Mesendoderm (in vitro differentiated cells): ENCODE measurements at regions not wholly inside any gene's neighbourhood (a gene's known extent, or its start where the extent isn't known, plus 50 kb on each side); places are given as distances from the start of the nearest gene placed in this dataset.

Experiments used
- DNase-seq: peaks from one replicate; pipeline ENCODE4 v3.0.0; 2013
- H2AK5ac ChIP-seq: 2 replicates; pipeline ENCODE4 v1.6.1; 2013; ENCODE audit warnings: low read length, inconsistent platforms
- H2BK120ac ChIP-seq: 2 replicates; pipeline ENCODE4 v1.6.1; 2013; ENCODE audit warnings: low read depth, mild to moderate bottlenecking, low read length, moderate library complexity, mixed read lengths
- H2BK15ac ChIP-seq: replicated peaks from 2 replicates; pipeline ENCODE4 v1.6.1; 2013; ENCODE audit warnings: low read depth, mild to moderate bottlenecking, moderate library complexity
- H2BK5ac ChIP-seq: 2 replicates; pipeline ENCODE4 v1.6.1; 2013; ENCODE audit warnings: low read length, inconsistent platforms
- H3K18ac ChIP-seq: 2 replicates; pipeline ENCODE4 v1.6.1; 2013; ENCODE audit warnings: mild to moderate bottlenecking, low read length, mixed read lengths
- H3K23ac ChIP-seq: one replicate; pipeline ENCODE4 v1.6.1; 2013; ENCODE audit warnings: low read length
- H3K27ac ChIP-seq: 2 replicates; pipeline ENCODE4 v1.5.1; 2013; ENCODE audit warnings: low read depth, mild to moderate bottlenecking, inconsistent platforms, low read length, moderate library complexity
- H3K27me3 ChIP-seq: 2 replicates; pipeline ENCODE4 v1.6.1; 2013; ENCODE audit warnings: low read length, control low read depth, mild to moderate bottlenecking, inconsistent platforms; ENCODE audit not compliant: insufficient read depth, poor library complexity
- H3K36me3 ChIP-seq: 2 replicates; pipeline ENCODE4 v1.6.1; 2013; ENCODE audit warnings: low read length, inconsistent platforms; ENCODE audit not compliant: control insufficient read depth, insufficient read depth
- H3K4ac ChIP-seq: one replicate; pipeline ENCODE4 v1.6.1; 2013; ENCODE audit warnings: low read depth, mild to moderate bottlenecking, low read length, moderate library complexity
- H3K4me1 ChIP-seq: 2 replicates; pipeline ENCODE4 v1.6.1; 2013; ENCODE audit warnings: low read depth, low read length, inconsistent platforms; ENCODE audit not compliant: control insufficient read depth
- H3K4me2 ChIP-seq: 2 replicates; pipeline ENCODE4 v1.6.1; 2013; ENCODE audit warnings: low read length
- H3K4me3 ChIP-seq: 2 replicates; pipeline ENCODE4 v1.5.1; 2013; ENCODE audit warnings: mild to moderate bottlenecking, low read length
- H3K56ac ChIP-seq: one replicate; pipeline ENCODE4 v1.6.1; 2013; ENCODE audit warnings: low read length
- H3K79me1 ChIP-seq: 2 replicates; pipeline ENCODE4 v1.6.1; 2013; ENCODE audit warnings: low read length, inconsistent platforms
- H3K79me2 ChIP-seq: 2 replicates; pipeline ENCODE4 v1.6.1; 2013; ENCODE audit warnings: mild to moderate bottlenecking, low read length; ENCODE audit not compliant: control insufficient read depth, insufficient read depth
- H3K9ac ChIP-seq: 2 replicates; pipeline ENCODE4 v1.6.1; 2013; ENCODE audit warnings: low read length, inconsistent platforms
- H4K5ac ChIP-seq: one replicate; pipeline ENCODE4 v1.6.1; 2013; ENCODE audit warnings: low read length
- H4K8ac ChIP-seq: one replicate; pipeline ENCODE4 v1.6.1; 2013; ENCODE audit warnings: low read depth, mild to moderate bottlenecking, control low read depth, low read length, moderate library complexity
- WGBS: extraction: QIAGEN DNeasy Blood & Tissue Kit; methylation state at CpG from one replicate; pipeline ENCODE4 v1.1.7; 2013; ENCODE audit warnings: low lambda C conversion rate, missing lambda C conversion rate; ENCODE audit not compliant: insufficient coverage; ENCODE audit errors: extremely low coverage; 5-methylcytosine and 5-hydroxymethylcytosine counted together

DNA sequence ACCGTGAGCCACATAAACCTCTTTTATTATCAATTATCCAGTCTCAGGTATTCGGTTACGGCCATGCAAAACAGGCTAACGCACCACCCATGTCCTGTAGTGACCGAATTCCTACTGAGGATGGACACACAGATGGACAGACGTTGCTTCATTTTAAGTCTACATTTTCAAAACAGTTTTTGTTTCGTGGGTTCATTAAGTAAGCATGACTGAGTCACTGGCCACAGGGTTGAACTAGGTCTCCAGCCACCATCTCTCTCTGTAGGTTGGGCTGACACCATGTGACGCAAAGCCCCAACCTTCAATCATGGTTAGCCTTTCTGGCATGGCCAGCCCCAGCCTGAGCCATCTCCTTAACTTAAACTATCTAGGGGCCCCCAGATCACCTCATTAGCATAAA lies 110.0 kb upstream of the SLC22A23 start:
- H3K79me1 ChIP-seq = no peaks in the 10 kb centered on the region
- no peak overlapping the region for H3K18ac ChIP-seq
- H3K27me3 ChIP-seq = no peaks in the 10 kb centered on the region
- no peak overlapping the region for H2BK120ac ChIP-seq
- H3K23ac ChIP-seq = no peak overlapping the region
- no peak overlapping the region for H3K4me2 ChIP-seq
- H3K4me1 ChIP-seq = no peaks in the 10 kb centered on the region
- no peak overlapping the region for H4K8ac ChIP-seq
- DNase-seq = no peak
- no peak overlapping the region for H4K5ac ChIP-seq
- H3K27ac ChIP-seq = no peak overlapping the region
- H2BK15ac ChIP-seq = no peak overlapping the region
- H3K4ac ChIP-seq = no peak overlapping the region
- no peak overlapping the region for H2BK5ac ChIP-seq
- no peak overlapping the region for H3K56ac ChIP-seq
- no peak overlapping the region for H3K9ac ChIP-seq
- no peak overlapping the region for H2AK5ac ChIP-seq
- no peak overlapping the region for H3K4me3 ChIP-seq
- no peaks in the 10 kb centered on the region for H3K79me2 ChIP-seq
- H3K36me3 ChIP-seq = no peaks in the 10 kb centered on the region
- WGBS = no CpG with 5 or more reads among the region's 8 CpGs

DNA sequence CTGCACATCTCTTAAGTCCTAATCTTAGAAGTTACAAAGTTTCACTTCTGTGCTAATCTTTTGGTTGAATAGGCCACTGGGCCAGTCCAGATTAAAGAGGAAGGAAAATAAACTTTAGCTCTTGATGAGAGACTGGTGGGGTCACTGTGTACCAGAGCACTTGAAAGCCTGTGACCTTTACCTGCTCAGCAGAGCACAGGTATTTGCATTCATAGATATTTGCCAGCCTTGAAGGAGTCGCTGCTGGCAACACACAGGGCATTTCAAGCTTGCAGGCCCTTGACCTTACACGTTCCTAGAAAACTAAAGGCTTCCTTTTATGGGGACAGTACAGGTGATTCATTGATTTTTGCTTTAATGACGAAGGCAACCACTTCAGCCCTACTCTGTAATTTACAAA lies 108.4 kb upstream of the SLC22A23 start:
- Histone ChIP-seq H3K4me3 (no peak overlapping the region), H3K27ac (no peak overlapping the region), H3K36me3 (no peaks in the 10 kb centered on the region), H3K18ac (no peak overlapping the region), H3K4me2 (no peak overlapping the region), H4K8ac (no peak overlapping the region), H3K79me1 (no peaks in the 10 kb centered on the region), H3K23ac (no peak overlapping the region), H3K79me2 (no peaks in the 10 kb centered on the region), H2AK5ac (no peak overlapping the region), H3K27me3 (no peaks in the 10 kb centered on the region), H2BK5ac (no peak overlapping the region), H3K4ac (no peak overlapping the region), H4K5ac (no peak overlapping the region), H3K9ac (no peak overlapping the region), H2BK120ac (no peak overlapping the region), H2BK15ac (no peak overlapping the region), H3K56ac (no peak overlapping the region), H3K4me1 (no peaks in the 10 kb centered on the region)
- no peak for DNase-seq
- WGBS = no CpG with 5 or more reads among the region's 3 CpGs

DNA sequence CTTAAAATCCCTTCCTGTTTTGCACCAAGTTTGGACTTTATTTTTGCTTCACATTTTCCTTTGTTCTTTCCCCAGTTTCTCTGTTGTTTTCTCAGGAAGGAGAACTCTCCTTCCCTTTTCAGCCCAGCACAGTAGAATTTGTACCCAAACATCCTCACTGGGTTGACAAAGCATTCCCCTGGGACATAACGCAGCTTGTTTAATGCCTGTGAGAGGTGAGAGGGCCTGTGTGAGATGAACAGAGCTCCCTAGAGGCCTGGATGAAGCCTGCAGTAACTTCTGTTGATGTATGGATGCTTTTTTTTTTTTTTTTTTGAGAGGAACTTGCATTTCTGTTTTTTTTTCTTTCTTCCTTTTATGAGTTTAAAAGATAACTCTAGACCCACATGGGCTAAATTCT lies 104.9 kb upstream of the SLC22A23 start:
- H3K79me1 ChIP-seq = no peaks in the 10 kb centered on the region
- H3K36me3 ChIP-seq = no peaks in the 10 kb centered on the region
- no peak overlapping the region for H2BK5ac ChIP-seq
- H3K56ac ChIP-seq = no peak overlapping the region
- H4K8ac ChIP-seq = no peak overlapping the region
- no peak overlapping the region for H3K23ac ChIP-seq
- no peak overlapping the region for H3K18ac ChIP-seq
- H3K4me3 ChIP-seq = no peak overlapping the region
- no peaks in the 10 kb centered on the region for H3K27me3 ChIP-seq
- no CpG with 5 or more reads among the region's 1 CpG for WGBS
- H2BK15ac ChIP-seq = no peak overlapping the region
- H3K4ac ChIP-seq = no peak overlapping the region
- H3K9ac ChIP-seq = no peak overlapping the region
- H2AK5ac ChIP-seq = no peak overlapping the region
- H3K79me2 ChIP-seq = no peaks in the 10 kb centered on the region
- no peak overlapping the region for H4K5ac ChIP-seq
- H2BK120ac ChIP-seq = no peak overlapping the region
- DNase-seq = peak; percentile 74
- no peak overlapping the region for H3K4me2 ChIP-seq
- no peaks in the 10 kb centered on the region for H3K4me1 ChIP-seq
- H3K27ac ChIP-seq = no peak overlapping the region

DNA sequence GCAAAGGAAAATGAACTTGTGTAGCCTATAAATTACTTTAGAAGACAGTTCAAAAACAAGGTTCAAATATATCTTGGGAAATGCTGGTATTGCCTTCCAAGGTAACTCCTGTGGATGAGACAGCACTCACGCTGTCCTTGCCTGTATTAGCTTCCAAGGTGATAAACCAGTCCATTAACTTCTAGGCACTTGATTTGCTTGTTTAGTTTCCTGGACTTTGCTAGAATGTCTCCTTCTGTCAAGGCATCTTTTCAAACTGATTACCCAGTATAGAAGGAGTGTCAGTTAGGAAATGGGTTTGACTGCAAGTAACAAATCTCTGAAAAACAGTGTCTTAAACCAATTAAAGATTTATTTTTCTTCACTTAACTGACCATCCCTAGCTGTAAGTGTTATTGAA lies 103.4 kb upstream of the SLC22A23 start:
- no peak overlapping the region for H2BK15ac ChIP-seq
- no peaks in the 10 kb centered on the region for H3K27me3 ChIP-seq
- no peak overlapping the region for H2BK120ac ChIP-seq
- no peak overlapping the region for H3K4me2 ChIP-seq
- H3K9ac ChIP-seq = no peak overlapping the region
- no peak overlapping the region for H3K4me3 ChIP-seq
- H3K27ac ChIP-seq = no peak overlapping the region
- H3K79me2 ChIP-seq = no peaks in the 10 kb centered on the region
- H4K5ac ChIP-seq = no peak overlapping the region
- no peaks in the 10 kb centered on the region for H3K36me3 ChIP-seq
- no peak overlapping the region for H4K8ac ChIP-seq
- H3K4me1 ChIP-seq = no peaks in the 10 kb centered on the region
- no peaks in the 10 kb centered on the region for H3K79me1 ChIP-seq
- H2AK5ac ChIP-seq = no peak overlapping the region
- no peak overlapping the region for H2BK5ac ChIP-seq
- no peak overlapping the region for H3K18ac ChIP-seq
- no peak overlapping the region for H3K23ac ChIP-seq
- H3K56ac ChIP-seq = no peak overlapping the region
- no peak overlapping the region for H3K4ac ChIP-seq
- no peak for DNase-seq
- no CpG with 5 or more reads among the region's 1 CpG for WGBS

DNA sequence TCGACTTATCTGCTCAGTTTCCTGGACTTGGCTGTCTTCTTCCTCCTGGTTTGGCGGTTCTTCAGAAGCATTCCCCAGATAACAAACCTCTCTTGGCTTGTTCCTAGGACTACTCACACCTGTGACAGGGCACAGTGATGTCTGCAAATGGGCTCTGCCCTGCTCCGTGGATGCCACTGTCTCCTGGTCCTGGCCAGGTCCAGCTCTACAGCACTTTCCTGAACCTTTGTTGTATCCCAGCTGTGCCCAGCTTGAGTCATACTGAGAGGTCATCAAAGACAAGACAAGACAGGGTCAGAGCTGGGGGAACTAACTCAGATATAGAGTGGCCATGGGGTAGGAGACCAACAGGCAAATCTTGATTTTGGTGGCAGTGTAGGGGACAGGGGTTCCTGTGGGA lies 102.7 kb upstream of the SLC22A23 start:
- Histone ChIP-seq H2BK15ac (no peak overlapping the region), H3K18ac (no peak overlapping the region), H3K56ac (no peak overlapping the region), H3K4ac (no peak overlapping the region), H2AK5ac (no peak overlapping the region), H2BK120ac (no peak overlapping the region), H3K4me2 (no peak overlapping the region), H3K27me3 (no peaks in the 10 kb centered on the region), H3K23ac (no peak overlapping the region), H4K8ac (no peak overlapping the region), H3K79me2 (no peaks in the 10 kb centered on the region), H4K5ac (no peak overlapping the region), H3K79me1 (no peaks in the 10 kb centered on the region), H3K27ac (no peak overlapping the region), H3K9ac (no peak overlapping the region), H3K4me3 (no peak overlapping the region), H2BK5ac (no peak overlapping the region), H3K4me1 (no peaks in the 10 kb centered on the region), H3K36me3 (no peaks in the 10 kb centered on the region)
- WGBS = no CpG with 5 or more reads among the region's 3 CpGs
- DNase-seq = no peak

DNA sequence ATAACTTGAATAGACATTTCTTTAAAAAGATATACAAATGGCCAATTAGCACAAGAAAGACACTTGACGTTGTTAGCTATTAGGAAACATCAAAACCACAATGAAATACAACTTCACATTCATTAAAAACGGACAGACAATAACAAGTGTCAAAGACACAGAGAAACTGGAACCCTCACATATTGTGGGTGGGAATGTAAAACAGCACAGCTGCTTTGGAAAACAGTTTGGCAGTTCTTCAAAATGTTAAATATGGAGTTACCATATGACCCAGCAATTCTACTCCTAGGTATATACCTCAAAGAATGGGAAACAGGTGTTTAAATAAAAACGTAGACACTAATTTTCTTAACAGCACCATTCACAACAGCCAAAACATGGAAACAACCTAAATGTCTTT lies 100.5 kb upstream of the SLC22A23 start:
- Histone ChIP-seq H3K27ac (no peak overlapping the region), H3K18ac (no peak overlapping the region), H3K4ac (no peak overlapping the region), H3K9ac (no peak overlapping the region), H3K23ac (no peak overlapping the region), H3K79me1 (no peaks in the 10 kb centered on the region), H3K27me3 (no peaks in the 10 kb centered on the region), H3K36me3 (no peaks in the 10 kb centered on the region), H2BK15ac (no peak overlapping the region), H3K4me1 (no peaks in the 10 kb centered on the region), H4K8ac (no peak overlapping the region), H3K4me3 (no peak overlapping the region), H2BK120ac (no peak overlapping the region), H2AK5ac (no peak overlapping the region), H3K4me2 (no peak overlapping the region), H4K5ac (no peak overlapping the region), H3K79me2 (no peaks in the 10 kb centered on the region), H2BK5ac (no peak overlapping the region), H3K56ac (no peak overlapping the region)
- no peak for DNase-seq
- no CpG with 5 or more reads among the region's 3 CpGs for WGBS
